LNCAP (cell line): ENCODE measurements at regions not wholly inside any gene's neighbourhood (a gene's known extent, or its start where the extent isn't known, plus 50 kb on each side); places are given as distances from the start of the nearest gene placed in this dataset.

ENCODE experiments used
- TF ChIP-seq, protein P1 (sequence below): fragments of 450-650 bp; IDR thresholded peaks from 2 replicates; pipeline ENCODE4 v1.5.1; 2017; ENCODE audit warnings: mild to moderate bottlenecking

DNA sequence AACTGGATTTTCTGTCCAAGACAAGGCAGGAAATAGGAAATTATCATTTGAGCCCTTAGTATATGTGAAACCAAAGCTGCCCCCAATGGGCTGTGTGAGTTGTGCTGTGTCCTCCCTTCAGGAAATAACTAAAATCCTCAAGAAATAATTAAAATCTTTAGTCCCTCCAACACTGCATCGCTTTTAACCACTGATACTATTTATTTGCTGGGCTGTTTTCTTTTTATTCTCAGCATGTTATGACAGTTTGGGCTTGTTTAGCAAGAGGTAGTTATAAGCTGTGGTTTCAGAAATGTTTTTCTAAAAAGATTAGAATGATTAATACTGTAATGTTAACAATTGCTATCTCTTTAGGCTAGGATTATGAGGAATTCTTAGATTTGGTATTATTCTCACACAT is 187.0 kb upstream of the KCNN2 start:
- TF ChIP-seq, protein P1, sequence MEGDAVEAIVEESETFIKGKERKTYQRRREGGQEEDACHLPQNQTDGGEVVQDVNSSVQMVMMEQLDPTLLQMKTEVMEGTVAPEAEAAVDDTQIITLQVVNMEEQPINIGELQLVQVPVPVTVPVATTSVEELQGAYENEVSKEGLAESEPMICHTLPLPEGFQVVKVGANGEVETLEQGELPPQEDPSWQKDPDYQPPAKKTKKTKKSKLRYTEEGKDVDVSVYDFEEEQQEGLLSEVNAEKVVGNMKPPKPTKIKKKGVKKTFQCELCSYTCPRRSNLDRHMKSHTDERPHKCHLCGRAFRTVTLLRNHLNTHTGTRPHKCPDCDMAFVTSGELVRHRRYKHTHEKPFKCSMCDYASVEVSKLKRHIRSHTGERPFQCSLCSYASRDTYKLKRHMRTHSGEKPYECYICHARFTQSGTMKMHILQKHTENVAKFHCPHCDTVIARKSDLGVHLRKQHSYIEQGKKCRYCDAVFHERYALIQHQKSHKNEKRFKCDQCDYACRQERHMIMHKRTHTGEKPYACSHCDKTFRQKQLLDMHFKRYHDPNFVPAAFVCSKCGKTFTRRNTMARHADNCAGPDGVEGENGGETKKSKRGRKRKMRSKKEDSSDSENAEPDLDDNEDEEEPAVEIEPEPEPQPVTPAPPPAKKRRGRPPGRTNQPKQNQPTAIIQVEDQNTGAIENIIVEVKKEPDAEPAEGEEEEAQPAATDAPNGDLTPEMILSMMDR, result no peak

DNA sequence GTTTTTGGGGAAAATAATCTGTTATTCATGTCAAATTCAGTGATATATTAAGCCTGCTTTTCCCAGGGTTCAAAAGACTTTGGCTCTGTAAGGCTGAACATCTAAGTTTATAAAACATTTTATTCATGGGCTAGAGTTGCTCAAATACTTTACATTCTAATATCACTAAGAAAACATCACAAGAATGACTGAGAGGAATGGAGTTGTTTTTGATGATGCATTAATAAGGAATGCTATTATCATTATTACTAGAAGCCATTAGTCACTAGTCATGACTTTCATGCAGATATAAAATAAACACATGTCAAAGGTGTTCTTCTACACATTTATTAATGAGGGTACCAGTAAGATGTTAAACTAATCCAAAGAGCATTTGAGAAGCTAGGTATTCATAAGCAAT is 185.5 kb upstream of the KCNN2 start:
- TF ChIP-seq, protein P1, result no peak

DNA sequence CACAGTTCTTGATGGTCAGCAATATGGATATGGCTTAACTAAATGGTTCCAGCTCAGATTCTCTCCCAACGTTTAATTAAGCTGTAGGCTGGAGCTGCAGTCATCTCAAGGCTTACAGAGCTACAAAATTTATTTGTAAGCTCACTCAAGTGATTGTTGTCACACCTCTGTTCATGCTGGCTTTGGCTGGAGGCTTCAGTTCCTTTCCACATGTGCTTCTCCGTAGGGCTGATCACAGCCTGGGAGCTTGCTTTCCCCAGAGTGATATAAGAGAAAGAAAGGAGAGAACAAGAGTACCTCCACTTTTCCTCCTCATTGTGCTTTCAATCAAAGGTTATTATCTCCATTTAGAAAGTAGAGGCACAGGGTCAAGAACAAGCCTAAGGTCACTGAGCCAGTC is 182.7 kb upstream of the KCNN2 start:
- TF ChIP-seq, protein P1, result no peak

DNA sequence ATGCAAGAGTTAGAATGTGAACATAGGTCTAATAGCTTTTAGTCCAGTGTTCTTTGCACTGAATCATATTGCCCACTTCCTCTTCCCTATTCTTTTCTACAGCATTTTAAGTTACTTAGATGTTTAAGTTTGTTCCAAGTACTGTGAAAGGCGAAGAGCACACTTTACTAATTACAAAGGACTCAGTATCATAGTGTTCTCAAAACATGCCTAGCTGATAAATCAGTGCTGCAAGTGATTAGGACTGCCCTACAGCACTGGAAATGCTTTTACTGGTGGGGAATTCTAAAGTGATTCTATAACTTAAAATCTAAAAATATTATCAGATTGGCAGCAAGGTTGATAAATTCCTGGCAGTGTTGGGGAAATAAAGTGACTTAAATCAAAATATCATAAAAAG is 177.9 kb upstream of the KCNN2 start:
- TF ChIP-seq, protein P1, result no peak

DNA sequence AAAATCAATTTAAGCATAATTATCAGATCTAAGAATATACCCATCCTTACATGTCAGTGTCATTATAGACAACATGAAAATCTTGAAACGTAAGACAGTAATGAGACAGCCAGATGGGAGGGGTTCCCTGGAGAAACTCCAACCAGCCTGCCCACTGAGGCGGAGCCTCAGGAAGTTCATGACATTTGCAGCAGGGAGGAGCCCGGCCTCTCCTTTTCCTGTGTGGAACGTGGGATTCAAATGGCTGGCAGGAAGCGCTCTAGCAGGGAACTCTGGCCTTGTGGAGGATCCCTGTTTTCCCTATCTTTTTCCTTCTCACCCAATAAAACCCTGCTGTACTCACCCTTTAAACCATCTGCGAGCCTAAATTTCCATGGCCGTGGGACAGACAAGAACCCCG is 176.6 kb upstream of the KCNN2 start:
- TF ChIP-seq, protein P1, result no peak

DNA sequence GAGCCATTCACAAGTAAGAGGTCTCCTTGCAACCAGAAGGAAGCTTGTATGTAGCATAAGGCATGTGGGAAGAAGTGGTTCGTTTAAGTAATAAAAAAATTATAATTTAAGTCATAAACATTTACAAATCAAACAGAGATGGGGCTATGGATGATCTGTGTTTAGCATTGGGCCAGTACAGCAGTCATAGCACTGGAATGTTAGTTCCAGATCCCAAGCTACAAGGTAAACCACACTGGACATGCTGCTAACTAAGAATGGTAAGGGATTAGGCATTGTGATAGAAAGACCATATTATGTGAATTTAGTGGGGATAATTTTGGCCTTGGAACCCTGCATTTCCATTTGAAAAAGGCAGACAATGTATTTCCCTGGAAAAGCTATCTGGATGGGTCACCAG is 170.4 kb upstream of the KCNN2 start:
- TF ChIP-seq, protein P1, result no peak

DNA sequence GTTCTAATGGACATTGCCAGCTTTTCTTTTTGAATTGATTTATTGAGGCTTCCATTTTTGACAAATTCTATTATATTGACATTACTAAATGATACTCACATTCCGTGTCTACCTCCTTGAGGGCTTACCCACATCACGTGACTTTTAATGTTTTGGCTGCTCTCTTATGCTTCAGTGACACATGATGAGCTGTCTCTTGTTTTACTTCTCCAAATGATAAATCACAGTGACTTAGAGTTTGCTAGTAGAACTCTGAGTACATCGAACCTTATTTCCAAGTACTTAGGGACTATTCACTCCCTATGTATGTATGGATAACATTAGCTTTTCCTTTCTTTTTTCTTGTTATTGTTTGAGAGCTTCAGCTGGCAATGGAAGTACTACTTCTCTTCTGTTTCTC is 169.8 kb upstream of the KCNN2 start:
- TF ChIP-seq, protein P1, result no peak

DNA sequence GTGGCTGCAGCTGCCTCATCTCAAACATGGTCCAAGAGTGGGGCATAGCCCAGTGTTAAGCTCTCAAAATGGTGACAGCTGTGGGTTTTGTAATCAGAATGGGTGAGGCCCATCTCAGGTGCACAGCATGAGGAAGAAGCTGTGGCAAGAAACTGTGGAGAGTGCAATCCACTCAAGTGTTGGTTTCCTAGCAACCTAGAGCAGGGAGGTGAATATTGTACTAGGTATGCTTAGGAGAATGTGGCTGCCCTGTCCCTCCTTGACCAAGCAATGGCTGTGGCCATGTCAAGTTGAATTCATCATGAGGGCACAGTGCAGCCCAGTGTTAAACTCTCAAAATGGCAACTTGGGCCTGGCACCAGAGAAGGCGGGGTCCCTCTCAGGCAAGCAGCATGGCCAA is 160.5 kb upstream of the KCNN2 start:
- TF ChIP-seq, protein P1, result no peak
